HG03571 (cell line): ENCODE measurements at regions not wholly inside any gene's neighbourhood (a gene's known extent, or its start where the extent isn't known, plus 50 kb on each side); places are given as distances from the start of the nearest gene placed in this dataset.
"Not testable (repeated sequence)": the region's sequence is repeated elsewhere in the genome, so short reads cannot be mapped to it uniquely, and the experiment has no call there.

Experiments
- ATAC-seq: cut with Tn5 transposase; IDR thresholded peaks from one replicate; pipeline ENCODE4 v1.9.1; 2021; ENCODE audit not compliant: unreplicated experiment

DNA sequence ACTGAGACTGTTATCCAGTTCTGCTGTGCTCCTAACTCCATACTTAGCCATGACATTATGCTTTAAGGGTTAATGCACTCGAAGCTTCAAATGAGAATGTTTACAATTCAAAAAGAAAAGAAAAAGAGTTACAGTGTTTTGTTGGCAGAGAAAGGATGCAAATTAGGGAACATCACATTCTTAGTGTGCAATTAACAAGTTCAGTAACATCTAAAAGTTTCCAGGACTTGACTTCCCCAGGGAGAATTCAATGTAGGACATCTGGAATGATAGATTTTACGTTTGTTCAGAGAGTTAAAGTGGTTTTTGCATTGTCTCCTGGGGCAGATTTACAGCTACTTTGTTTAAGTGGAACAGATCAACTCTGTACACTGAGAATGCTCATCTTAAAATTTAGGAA, 525.2 kb downstream of the LIG4 start:
- no peak for ATAC-seq

DNA sequence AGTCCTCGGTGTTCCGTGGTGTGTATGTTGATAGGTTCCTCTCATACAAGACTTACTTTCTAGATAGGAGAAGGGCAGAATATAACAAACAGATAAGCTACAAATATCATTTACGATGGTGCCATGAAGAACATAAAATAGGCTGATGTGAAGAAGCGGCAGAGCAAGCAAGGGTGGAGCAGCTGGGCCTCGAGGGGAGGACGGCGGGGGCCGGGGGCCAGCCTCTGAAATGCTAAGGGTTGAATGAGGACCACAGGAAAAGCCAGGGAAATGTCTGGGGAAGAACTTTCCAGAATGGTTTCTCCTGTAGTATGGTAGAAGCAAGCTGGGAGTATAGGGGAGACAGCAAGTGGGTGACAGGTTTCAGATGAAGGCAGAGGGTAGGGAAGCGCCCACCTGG, 529.5 kb downstream of the LIG4 start:
- no peak for ATAC-seq

DNA sequence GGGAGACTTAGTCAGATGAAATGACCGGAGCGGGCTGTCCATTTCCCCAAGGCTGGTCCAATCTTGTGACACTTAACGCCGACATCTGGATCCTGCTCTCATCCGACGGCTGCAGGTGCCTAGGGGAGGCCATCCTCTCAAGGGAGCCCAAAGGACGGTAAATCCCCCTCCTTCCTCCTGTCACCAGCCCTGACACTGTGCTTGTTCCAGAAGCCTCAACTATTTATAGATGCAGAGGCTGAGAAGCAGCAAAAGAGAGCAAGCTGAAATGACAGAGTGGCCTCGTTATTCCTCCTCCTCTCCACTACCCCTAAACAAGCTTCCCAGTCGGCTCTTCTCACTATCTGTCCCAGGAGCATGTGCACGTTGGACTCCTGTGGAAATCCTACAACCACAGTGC, 533.7 kb downstream of the LIG4 start:
- ATAC-seq = no peak

DNA sequence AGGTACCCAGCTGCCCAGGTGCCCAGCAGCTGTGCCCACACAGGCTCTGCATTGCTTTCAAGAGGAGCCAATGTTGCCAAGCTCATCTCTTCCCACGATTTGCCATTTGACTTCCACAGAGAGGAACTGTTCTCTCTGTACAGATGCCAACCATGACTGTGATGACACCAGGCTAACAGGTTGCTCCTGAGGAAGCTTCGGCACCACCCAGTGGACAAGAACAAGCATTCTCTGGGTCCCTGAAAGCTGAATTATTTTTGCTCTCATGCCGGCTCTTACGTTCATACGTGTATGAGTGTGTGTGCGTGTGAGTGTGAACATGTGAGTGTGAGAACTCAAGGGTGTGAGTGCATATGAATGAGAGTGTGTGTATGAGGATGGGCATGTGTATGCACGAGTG, 535.2 kb downstream of the LIG4 start:
- no peak for ATAC-seq

DNA sequence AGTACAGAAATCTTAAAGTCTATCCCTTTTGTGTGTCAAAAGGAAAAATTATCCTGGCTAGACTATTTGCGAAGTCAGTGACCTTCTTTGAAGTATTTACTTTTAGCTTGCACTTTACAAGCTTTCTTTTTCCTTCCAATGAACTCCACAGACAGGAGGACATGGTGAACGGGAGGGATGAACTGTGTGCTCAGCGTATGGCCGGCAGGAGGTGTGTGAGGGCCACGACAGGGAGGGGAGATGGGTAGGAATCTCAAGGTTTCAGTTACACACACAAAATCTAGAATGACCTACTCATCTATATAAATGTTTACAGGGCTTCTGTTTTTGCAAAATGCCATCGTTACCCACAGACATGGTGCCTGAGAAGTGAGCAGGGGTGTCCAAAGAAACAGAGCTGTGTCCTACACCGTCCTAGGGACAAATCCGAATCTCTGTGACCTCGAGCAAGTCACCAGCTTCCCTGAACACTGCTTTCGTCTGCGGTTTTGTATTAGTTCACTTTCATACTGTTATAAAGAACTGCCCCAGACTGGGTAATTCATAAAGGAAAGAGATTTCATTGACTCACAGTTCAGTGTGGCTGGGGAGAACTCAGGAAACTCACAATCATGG, 537.2 kb downstream of the LIG4 start:
- no peak for ATAC-seq

DNA sequence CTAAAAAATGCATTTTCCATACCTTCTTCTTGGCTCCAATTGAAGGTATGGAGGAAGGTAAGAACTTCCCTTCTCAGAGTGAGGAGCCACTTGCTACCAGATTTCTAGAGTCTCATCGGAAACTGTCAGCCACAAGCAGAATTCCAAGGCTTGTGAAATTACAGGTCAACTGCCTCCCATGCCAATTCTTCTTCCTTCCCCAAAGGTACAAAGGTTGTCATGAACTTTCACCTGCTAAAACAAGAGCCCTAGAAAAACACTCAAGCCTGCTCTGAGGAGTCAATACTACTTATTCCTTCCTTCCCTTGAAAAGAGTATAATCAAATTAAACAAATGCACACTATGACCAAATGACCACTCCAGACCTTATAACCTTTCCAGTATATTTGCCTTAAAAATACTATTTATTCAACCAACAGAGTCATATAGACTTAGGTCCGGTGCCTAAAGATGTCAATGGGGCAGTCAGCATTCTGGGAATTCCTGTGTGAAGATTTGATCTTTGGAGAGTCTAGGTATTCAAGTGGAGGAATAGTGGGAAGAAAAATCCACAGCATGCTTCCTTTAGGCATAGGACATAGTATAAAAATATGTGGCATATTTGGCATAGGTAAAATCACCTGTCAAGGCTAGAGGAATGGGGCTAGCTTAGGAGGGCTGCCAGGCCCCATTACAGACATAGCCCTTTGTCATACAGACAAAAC, 539.3 kb downstream of the LIG4 start:
- no peak for ATAC-seq

DNA sequence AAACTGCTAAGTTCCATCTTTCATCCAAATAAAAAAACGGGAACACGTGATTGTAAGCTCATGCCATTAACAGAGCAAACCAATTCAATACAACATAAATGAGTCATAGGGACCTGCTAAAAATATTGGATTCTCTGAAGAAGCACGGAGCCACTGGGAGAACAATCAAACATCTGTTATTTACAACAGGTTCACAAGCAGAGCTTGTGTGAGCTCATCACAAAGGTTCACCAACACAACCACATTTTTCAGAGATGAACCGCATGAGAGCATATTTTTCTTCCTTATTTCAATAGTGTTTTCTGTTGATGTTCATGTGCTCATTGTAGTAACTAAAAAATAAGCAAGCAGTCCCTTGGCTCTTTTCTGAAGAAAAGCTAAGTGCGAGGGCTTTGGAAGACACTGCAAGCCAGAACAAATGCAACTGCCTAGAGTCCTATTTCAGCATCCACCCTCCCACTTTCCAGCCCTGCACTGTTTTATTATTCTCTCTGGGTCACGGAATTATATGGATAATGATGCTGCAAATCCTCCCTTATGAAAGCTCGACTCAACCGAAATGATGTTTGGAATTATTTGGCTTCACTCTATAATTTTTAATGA, 545.8 kb downstream of the LIG4 start:
- no peak for ATAC-seq

DNA sequence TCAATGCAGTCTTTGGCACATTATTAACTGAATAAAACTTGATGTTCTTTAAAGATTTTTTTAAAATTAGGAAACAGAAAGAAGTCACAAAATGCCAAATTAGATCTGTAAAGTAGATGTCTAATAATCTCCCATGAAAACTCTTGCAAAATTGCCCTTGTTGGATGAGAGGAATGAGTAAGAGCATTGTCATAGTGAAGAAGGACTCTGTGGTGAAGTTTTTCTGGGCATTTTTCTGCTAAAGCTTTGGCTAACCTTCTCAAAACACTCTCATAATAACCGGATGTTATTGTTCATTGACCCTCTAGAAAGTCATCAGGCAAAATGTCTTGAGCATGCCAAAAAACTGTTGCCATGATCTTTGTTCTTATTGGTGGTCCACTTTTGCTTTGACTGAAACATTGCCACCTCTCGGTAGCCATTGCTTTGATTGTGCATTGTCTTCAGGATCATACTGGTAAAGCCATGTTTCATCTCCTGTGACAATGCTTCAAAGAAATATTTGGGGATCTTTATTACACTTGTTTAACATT, 549.3 kb downstream of the LIG4 start:
- no peak for ATAC-seq

DNA sequence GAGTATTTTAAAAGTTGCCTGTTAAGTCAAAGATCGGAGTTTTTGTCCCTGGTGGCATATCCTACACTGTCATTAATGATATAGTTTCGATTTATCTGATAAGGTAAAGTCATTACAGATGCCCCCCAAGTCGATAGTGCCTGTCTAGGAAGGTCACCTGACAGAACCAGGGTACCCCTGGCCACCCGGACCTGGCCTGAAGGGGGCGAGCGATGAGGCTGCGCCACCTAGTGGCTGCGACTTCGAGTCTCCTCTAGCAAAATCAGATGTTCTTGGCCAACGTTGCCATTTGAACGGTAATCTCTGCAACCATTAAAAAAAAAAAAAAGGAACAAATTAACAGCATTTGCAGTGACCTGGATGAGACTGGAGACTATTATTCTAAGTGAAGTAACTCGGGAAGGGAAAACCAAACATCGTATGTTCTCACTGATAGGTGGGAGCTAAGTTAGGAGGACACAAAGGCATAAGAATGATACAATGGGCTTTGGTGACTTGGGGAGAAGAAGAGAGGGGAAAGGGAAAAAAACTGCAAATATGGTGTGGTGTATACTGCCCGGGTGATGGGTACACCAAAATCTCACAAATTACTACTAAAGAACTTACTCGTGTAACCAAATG, 565.1 kb downstream of the LIG4 start:
- peak; percentile 76 for ATAC-seq

DNA sequence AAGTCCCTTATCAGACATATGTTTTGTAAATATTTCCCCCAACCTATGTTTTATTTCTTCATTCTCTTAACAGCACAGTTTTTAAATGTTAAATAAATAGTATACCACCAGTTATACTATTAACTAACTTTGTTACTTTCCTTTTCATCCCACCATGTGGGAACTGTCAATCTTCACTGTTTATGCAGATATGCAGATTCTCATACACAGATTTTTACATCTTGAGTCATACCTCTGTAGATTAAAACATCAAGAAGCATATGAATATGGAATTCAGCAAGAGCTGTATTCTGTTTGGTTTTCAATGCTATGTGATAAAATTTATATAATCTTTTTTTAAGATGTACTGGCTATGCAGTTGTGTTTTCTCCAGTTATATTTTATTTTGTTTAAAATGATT, 566.3 kb downstream of the LIG4 start:
- ATAC-seq = no peak

DNA sequence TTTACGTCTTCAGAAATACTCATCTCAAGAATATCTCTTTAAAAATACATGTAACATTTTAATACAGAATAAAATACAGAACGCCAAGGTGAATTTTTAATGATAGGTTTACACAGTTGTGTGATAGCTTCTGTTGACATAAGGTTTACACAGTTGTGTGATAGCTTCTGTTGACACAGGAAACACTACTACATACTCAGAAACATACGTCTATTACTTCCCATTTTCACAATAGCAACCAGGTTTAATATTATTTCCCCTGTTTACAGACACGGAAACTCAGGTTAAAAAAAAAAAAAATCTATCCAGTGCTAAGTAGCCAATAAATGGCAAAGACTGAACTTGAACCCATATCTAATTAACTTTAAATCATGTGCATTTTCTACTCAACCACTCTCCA, 571.2 kb downstream of the LIG4 start:
- no peak for ATAC-seq

DNA sequence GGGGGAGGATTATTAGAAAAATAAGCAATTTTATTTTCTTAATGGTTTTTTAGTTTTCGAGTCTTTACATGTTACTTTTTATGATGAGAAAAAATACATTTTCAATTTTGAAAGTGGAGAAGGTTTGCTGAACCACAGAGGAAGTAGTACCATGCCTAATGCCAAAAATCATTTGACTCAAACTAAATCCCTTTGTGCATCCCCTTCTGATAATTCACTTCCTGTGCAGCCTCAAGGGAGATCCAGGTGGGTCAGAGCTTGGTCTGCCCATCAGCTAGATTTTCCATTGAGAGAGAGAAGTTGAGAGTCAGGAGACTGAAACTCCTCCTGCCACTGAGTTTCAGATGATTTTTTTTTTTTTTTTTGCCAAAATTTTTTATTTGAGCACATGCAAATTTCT, 571.7 kb downstream of the LIG4 start:
- ATAC-seq = no peak

DNA sequence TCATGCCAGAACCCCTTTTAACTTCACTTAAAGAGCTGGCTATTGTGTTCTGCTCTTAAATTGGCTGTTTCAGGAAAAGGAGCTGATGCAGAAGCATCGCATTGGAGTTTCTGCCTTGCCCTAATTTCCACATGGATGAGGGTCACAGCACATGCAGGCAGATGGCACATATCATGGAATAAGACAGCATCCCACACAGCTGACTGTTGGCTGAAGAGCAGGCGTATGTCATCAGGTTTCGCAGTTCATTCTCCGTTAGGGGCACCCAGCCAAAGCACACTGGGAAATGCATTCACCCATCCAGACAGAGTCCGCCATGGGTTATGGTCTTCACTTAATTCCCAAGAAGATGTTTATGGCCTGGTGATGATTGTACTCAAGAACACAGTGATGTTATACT, 572.5 kb downstream of the LIG4 start:
- ATAC-seq = no peak

DNA sequence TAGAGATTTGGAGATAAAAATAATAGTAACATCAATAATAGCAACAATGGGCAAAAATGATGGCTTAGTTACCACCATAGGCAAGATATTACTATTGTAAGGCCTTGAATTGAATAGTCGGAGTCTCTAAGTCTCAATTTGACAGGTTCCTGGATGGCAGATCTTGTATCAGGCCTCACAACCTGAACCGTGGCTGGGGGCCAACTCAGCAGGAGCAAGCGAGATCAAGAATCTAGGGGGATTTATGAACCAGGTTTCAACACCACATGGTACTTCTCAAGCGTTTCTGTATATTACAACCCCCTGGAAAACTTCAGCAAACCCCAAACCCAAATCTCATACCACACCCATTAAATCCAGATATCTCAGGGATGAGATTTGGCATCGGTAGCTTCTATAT, 573.8 kb downstream of the LIG4 start:
- ATAC-seq = no peak

DNA sequence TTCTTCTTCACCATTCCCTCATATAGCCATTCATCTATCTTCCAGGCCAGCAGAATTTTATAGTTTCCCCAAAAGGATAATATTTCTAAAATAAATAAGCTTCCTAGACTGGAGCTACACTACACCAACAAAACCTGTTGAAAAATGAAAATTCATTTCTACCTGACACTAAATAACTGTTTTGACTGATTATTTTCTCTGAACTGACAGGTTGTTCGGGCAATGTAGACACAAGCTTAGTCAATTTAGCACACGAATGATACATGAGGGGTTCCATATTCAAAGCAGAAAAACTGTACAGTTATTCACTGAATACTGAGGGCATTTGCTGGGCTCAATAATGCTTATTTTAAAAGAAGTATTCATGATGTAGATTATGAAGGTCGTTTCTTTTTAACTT, 589.7 kb downstream of the LIG4 start:
- no peak for ATAC-seq

DNA sequence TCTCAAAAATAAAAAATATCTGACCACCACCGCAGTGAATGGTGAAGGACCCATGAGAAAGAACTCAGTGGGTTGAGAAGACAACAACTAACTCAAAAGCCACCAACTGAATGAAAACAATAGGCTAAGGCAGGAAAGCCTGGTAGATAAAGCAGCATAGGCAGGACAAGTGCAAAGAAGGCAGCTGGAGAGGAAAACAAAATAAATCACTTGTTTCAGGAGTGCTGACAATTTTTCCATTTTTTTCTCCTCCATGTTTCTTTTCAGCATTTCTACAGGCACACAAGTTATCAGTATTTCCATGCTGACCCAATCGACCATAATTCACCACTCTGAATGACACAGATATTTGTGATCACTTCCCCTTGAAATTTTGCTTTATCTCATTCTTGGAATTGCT, 597.8 kb downstream of the LIG4 start:
- no peak for ATAC-seq

DNA sequence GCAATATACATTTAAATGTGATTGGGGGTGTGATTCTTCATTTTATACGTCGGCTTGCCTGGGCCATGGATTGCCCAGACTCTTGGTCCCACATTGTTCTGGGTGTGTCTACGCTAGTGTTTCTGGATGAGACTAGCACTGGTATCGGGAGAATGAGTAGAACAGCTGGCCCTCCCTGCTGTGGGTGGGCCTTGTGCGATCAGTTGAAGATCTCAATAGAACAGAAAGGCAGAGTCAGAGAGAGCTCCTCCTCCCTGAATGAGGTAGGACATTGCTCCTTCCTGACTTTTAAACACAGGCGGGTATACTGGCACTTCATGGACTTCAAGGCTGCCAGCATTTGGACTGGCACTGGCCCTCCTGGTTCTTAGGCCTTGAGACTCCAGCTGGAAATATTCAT, 603.0 kb downstream of the LIG4 start:
- no peak for ATAC-seq

DNA sequence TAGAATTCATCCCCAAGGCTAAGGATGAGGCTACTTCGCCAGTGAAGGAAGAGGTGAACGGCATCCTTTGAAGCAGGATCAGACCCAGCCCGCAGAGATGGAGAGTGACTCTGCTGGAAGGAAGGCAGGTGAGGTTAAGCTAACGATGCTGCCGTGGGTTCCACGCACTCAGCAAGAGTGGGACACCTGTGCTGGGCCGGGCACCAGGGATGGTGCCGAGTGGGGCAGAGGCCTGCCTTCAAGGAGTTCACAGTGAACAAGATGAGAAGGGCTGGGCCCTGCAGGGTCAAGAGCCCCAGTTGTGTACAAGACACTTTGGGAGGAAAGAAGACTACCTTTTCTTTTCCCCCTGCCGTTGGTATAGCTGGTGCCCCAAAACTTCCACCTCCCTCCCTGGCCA, 606.6 kb downstream of the LIG4 start:
- ATAC-seq = no peak

DNA sequence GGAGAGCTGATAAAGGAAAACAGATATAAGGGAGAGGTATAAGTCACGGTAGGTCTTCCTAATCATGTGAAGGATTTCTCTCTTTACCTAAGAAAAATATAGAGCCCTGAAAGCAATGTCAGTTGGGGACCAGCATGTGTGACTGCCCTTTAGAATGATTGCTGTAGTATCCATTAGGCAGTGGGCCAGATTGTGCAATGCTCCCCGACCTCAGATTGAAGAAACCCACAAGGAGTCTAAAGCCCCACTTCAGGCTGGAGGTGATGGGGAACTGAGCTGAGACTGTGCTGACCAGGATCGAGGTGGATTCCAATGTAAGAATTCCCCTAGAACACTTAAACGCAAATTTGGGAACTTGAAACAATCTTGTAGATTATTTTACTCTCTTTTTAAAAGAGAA, 614.4 kb downstream of the LIG4 start:
- no peak for ATAC-seq

DNA sequence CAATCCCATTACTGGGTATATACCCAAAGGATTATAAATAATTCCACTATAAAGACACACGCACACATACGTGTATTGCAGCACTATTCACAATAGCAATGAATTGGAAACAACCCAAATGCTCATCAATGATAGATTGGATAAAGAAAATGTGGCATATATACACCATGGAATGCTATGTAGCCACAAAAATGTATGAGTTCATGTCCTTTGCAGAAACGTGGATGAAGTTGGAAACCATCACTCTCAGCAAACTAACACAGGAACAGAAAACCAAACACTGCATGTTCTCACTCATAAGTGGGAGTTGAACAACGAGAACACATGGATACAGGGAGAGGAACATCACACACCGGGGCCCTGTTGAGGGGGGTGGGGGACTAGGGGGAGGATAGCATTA, 619.0 kb downstream of the LIG4 start:
- ATAC-seq = not testable (repeated sequence)

DNA sequence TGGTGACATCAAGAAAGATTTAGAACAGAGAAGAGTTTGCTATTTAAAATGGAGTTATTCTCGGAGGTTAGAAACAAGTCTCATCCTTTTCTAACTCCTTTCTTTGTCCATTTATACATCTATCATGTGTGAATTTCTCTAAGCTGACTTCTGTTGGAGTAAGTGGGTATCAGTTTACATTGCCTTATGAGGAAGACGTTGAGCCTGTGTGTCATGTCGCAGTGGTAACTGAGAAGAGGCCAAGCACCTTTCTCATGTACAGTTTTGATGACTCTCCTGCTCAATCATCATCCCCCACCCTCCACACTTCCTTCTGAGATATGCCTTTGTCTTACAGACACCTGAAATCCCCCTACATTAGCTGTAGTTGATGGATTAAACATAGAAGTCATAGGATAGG, 624.8 kb downstream of the LIG4 start:
- no peak for ATAC-seq

DNA sequence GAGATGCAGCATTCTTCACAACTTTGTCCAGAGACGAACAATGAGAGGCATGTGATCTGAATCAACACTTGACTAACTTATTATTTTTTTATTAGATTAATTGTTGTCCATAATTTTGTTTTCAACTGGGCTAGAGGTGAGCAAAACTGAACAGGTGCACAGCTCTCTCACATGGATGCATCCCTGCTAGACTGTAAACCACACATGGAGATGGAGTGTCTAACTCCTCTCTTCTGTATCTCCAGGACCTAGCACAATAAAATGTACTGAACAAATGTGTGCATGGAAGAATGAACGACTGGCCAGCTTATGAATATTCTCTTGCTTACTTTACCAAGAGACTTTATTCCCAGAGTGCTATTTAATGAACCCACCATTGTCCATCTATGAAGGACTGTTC, 627.7 kb downstream of the LIG4 start:
- ATAC-seq = no peak
